IgD-negative memory B cell (primary cell): ENCODE measurements at regions not wholly inside any gene's neighbourhood (a gene's known extent, or its start where the extent isn't known, plus 50 kb on each side); places are given as distances from the start of the nearest gene placed in this dataset.

Experiments
- H3K27ac Mint-ChIP-seq, 3 donors: one replicate each; pipeline ENCODE4 v1.8.0; 2020 to 2022; ENCODE audit warnings: mild to moderate bottlenecking in 3 of 3, mixed read lengths in 3 of 3, moderate library complexity in 1 of 3
- H3K27me3 Mint-ChIP-seq: one replicate; pipeline ENCODE4 v1.8.0; 2021; ENCODE audit warnings: mixed read lengths
- H3K36me3 Mint-ChIP-seq: one replicate; pipeline ENCODE4 v1.8.0; 2020; ENCODE audit warnings: mild to moderate bottlenecking, mixed read lengths
- H3K4me1 Mint-ChIP-seq, 3 donors: one replicate each; pipeline ENCODE4 v1.8.0; 2020 to 2022; ENCODE audit warnings: mixed read lengths in 3 of 3, mild to moderate bottlenecking in 1 of 3
- H3K4me3 Mint-ChIP-seq, 4 donors: one replicate each; pipeline ENCODE4 v1.8.0; 2020 to 2022; ENCODE audit warnings: mild to moderate bottlenecking in 4 of 4, mixed read lengths in 4 of 4, moderate library complexity in 3 of 4
- H3K9me3 Mint-ChIP-seq, 3 donors: one replicate each; pipeline ENCODE4 v1.8.0; 2020 to 2021; ENCODE audit warnings: mixed read lengths in 3 of 3, mild to moderate bottlenecking in 1 of 3

DNA sequence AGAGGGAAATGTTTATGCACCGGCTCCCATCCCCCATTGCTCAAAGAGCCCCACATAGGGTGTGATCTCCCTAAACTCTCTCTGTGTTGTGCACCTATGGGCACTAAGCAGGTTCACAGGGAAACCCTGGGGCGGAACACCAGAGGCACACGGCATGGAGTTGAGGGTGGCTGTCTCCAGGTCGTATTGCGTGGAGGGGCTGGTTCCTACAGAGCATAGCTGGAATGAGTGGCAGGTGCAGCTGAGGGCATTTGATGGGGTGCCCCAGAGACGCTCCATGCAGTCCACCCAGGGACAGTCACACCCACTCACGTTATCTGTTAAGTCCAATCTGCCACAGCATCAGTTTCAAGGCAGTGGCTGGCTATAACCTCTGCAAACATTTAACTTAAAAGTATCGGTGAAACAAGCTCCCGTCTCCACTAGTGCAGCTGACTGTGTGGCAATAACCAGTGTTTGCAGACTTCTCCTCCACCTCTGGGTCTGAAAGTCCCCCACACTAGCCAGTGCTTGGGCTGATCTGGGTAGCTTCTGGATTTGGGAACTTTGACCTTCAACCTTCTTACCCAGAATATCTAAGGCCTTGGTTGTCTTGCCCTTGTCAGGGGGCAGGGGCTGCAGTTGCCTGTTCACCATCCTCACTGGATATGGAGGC lies 249.2 kb upstream of the ZNF32 start:
- Mint-ChIP-seq H3K27ac (no peak overlapping the region), H3K4me3 (no peak overlapping the region), H3K4me1 (no peaks in the 10 kb centered on the region), H3K9me3 (peaks cover 0 to 2% (median 0%) of the 10 kb centered on the region in 3 donors), H3K27me3 (no peaks in the 10 kb centered on the region), H3K36me3 (no peaks in the 10 kb centered on the region)

- Mint-ChIP-seq H3K4me3 (no peak overlapping the region), H3K9me3 (peaks cover 0 to 2% (median 0%) of the 10 kb centered on the region in 3 donors), H3K36me3 (no peaks in the 10 kb centered on the region)
Observed at GRCh38 chr10:43892062-43892770, 243.5 kb upstream of the ZNF32 start.

DNA sequence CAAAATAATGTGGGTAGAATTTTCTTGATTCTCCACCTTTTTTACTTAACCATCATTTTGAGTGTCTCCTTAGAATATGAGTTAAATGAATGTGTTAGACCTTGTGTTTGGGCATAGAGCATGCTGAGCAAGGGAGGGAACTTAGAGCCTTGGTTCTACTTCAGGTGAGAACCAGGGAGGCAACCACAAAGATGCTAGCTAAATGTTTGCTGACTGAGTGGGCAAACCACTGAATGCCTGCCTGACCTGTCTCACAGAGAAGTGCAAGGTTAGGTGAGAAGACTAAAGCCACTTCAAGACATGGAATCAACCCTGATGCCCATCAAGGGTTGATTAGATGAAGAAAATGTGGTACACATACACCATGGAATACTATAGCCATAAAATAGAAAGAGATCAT lies 242.6 kb upstream of the ZNF32 start:
- peaks cover 0 to 2% (median 0%) of the 10 kb centered on the region in 3 donors for H3K4me1 Mint-ChIP-seq
- H3K27me3 Mint-ChIP-seq, result no peaks in the 10 kb centered on the region
- no peak overlapping the region for H3K27ac Mint-ChIP-seq
- no peaks in the 10 kb centered on the region for H3K9me3 Mint-ChIP-seq
- H3K4me3 Mint-ChIP-seq, result no peak overlapping the region
- H3K36me3 Mint-ChIP-seq, result no peaks in the 10 kb centered on the region

More at GRCh38 chr10:43892062-43892770, 243.5 kb upstream of the ZNF32 start:
- Mint-ChIP-seq H3K4me1 (peaks cover 0 to 2% (median 0%) of the 10 kb centered on the region in 3 donors), H3K27me3 (no peaks in the 10 kb centered on the region), H3K27ac (no peak overlapping the region)

DNA sequence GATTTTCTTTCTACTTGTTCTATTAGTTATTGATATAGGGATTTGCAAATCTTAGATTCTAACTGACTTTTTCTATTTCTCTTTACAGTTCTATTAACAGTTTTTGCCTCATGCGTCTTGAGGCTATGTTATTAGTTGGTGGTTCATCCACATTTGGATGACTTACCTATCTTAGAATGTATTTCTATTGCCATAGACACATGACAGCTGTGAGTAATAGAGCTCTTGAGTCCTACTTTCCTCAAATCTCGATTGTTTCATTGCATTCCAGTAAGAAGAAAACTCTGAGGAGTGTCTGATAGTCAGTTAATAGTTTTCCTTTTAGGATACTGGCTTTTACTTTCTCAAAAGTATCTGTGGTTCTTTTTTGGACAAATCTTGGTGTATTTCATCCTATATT lies 241.4 kb upstream of the ZNF32 start:
- H3K9me3 Mint-ChIP-seq, result no peaks in the 10 kb centered on the region

GRCh38 chr10:43888586-43888985 lies 239.9 kb upstream of the ZNF32 start:
- Mint-ChIP-seq H3K36me3 (no peaks in the 10 kb centered on the region), H3K4me3 (no peak overlapping the region), H3K4me1 (peaks cover 0 to 2% (median 0%) of the 10 kb centered on the region in 3 donors), H3K27me3 (no peaks in the 10 kb centered on the region), H3K9me3 (no peaks in the 10 kb centered on the region), H3K27ac (no peak overlapping the region)

More for the DNA sequence above, 241.4 kb upstream of the ZNF32 start:
- no peaks in the 10 kb centered on the region for H3K27me3 Mint-ChIP-seq
- H3K27ac Mint-ChIP-seq, result no peak overlapping the region
- no peak overlapping the region for H3K4me3 Mint-ChIP-seq
- peaks cover 0 to 2% (median 0%) of the 10 kb centered on the region in 3 donors for H3K4me1 Mint-ChIP-seq
- H3K36me3 Mint-ChIP-seq, result no peaks in the 10 kb centered on the region

DNA sequence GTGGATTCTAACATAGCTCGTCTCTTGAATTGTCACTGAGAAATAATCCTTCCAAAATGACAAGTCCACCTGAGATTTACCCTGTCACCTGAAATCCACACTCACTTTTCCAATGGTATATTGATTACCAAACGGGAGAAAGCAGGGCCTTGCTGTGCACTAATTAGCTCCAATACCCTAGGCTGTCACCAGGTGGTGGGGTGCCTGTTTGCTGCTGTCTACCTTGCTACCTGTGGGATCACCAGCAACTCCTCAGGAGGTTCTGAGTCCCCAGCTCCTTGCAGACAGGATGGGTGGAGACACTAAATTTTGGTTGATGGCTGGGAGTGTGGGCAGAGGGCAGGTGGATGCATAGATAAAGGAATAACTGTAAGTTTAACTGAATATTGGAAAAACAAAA lies 237.2 kb upstream of the ZNF32 start:
- Mint-ChIP-seq H3K9me3 (no peaks in the 10 kb centered on the region), H3K27me3 (peaks cover 1% of the 10 kb centered on the region), H3K4me3 (no peak overlapping the region), H3K36me3 (no peaks in the 10 kb centered on the region), H3K4me1 (peaks cover 0 to 2% (median 0%) of the 10 kb centered on the region in 3 donors), H3K27ac (no peak overlapping the region)

GRCh38 chr10:43885252-43885651 lies 236.6 kb upstream of the ZNF32 start:
- Mint-ChIP-seq H3K27me3 (peaks cover 1% of the 10 kb centered on the region), H3K4me3 (no peak overlapping the region), H3K4me1 (peaks cover 0 to 2% (median 0%) of the 10 kb centered on the region in 3 donors), H3K27ac (no peak overlapping the region), H3K9me3 (no peaks in the 10 kb centered on the region), H3K36me3 (no peaks in the 10 kb centered on the region)

- H3K36me3 Mint-ChIP-seq, result no peaks in the 10 kb centered on the region
Observed at GRCh38 chr10:43884501-43885105, 235.9 kb upstream of the ZNF32 start.

DNA sequence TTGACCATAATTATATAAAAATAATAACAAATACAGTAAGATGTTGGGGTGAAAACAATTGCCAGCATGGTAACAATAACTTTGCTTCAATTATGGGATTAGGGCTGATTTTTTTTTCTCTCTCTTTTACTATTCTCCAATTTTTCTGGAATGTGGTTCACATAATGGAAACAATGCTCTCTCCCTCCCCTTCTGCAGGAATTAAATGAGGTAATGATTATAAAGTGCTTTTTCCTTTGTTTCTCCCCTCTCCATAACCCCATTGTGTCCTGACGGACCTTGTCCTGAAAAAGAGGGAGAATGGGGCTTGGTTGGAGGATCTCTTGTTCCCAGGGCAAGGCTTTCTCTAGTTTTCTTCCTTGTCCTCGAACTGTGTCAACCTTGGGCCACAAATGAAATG lies 234.0 kb upstream of the ZNF32 start:
- no peaks in the 10 kb centered on the region for H3K9me3 Mint-ChIP-seq
- no peaks in the 10 kb centered on the region for H3K36me3 Mint-ChIP-seq
- H3K27me3 Mint-ChIP-seq, result peaks cover 4% of the 10 kb centered on the region
- H3K27ac Mint-ChIP-seq, result no peak overlapping the region
- no peak overlapping the region for H3K4me3 Mint-ChIP-seq
- peaks cover 0 to 3% (median 0%) of the 10 kb centered on the region in 3 donors for H3K4me1 Mint-ChIP-seq

More at GRCh38 chr10:43884501-43885105, 235.9 kb upstream of the ZNF32 start:
- H3K4me1 Mint-ChIP-seq, result peaks cover 0 to 2% (median 0%) of the 10 kb centered on the region in 3 donors
- peaks cover 1% of the 10 kb centered on the region for H3K27me3 Mint-ChIP-seq
- no peak overlapping the region for H3K27ac Mint-ChIP-seq
- H3K9me3 Mint-ChIP-seq, result no peaks in the 10 kb centered on the region
- H3K4me3 Mint-ChIP-seq, result no peak overlapping the region

DNA sequence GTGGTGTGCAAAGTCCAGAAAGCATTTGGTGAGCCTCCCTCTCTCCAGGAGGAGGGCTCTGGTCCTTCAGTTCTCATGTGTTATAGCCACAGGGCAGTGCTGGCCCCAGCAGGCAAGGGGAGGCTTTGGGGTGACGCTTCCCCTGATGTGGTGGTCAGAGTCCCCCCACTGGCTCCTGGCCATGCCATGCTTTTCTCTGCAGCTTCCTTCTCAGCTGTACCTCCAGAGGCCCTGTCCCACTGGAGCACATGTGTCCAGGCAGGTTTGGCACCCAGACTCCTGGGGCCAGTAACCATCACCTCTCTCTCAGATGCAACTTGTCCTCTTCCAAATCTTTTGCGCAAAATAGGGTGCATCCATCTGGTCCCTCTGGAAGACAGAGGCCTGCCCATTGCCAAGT lies 233.0 kb upstream of the ZNF32 start:
- Mint-ChIP-seq H3K36me3 (no peaks in the 10 kb centered on the region), H3K4me1 (peaks cover 0 to 1% (median 0%) of the 10 kb centered on the region in 3 donors), H3K27me3 (peaks cover 4% of the 10 kb centered on the region), H3K4me3 (no peak overlapping the region), H3K27ac (no peak overlapping the region), H3K9me3 (no peaks in the 10 kb centered on the region)

GRCh38 chr10:43880160-43880559 lies 231.5 kb upstream of the ZNF32 start:
- no peak overlapping the region for H3K4me3 Mint-ChIP-seq
- peaks cover 4% of the 10 kb centered on the region for H3K27me3 Mint-ChIP-seq
- peaks cover 0 to 1% (median 0%) of the 10 kb centered on the region in 3 donors for H3K4me1 Mint-ChIP-seq
- H3K9me3 Mint-ChIP-seq, result no peaks in the 10 kb centered on the region
- H3K27ac Mint-ChIP-seq, result no peak overlapping the region
- no peaks in the 10 kb centered on the region for H3K36me3 Mint-ChIP-seq

DNA sequence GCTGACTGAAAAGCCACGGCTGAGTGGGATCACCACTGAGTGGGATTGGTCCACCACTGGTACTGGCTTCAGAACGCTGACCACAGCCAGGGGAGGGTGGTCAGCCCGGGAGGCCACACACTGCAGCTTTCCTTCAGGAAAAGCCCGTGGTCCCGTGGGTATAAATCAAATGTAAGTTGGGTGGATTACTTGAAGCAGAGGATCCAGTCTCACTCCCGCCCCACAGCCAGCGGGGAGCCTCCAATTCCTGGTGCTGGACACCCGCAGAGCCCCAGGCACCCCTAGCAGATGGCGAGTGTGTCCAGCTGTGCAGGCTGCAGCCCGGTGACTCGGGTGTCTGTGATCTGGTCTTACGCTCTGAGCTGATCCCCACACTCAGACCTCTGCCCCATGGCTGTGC lies 231.1 kb upstream of the ZNF32 start:
- Mint-ChIP-seq H3K27ac (no peak overlapping the region), H3K4me3 (no peak overlapping the region), H3K9me3 (no peaks in the 10 kb centered on the region), H3K27me3 (peaks cover 4% of the 10 kb centered on the region), H3K4me1 (peaks cover 0 to 1% (median 0%) of the 10 kb centered on the region in 3 donors), H3K36me3 (no peaks in the 10 kb centered on the region)

DNA sequence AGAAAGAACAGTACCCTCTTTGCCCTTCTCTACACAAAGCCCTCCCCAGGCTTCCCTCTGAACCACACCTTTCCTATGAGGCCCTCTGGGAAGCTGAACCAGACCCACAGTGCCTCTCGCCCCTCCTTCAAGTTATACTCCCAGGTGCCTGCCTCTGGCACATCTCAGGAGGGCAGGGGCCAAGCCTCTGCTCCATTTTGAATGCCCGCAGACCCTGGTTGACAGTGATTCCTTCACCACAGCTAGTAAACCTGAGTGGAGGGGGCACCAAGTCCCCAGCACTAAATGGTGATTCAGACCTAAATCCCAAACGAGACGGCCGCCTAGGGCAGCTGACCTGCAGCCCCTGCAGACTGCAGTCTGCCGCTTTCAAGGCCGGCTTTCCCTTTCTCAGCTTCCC lies 230.5 kb upstream of the ZNF32 start:
- H3K27ac Mint-ChIP-seq, result no peak overlapping the region

GRCh38 chr10:43878386-43878785 lies 229.7 kb upstream of the ZNF32 start:
- H3K9me3 Mint-ChIP-seq, result no peaks in the 10 kb centered on the region
- H3K4me3 Mint-ChIP-seq, result no peak overlapping the region
- H3K27me3 Mint-ChIP-seq, result peaks cover 5% of the 10 kb centered on the region
- H3K4me1 Mint-ChIP-seq, result peaks cover 0 to 1% (median 0%) of the 10 kb centered on the region in 3 donors
- no peaks in the 10 kb centered on the region for H3K36me3 Mint-ChIP-seq
- no peak overlapping the region for H3K27ac Mint-ChIP-seq

More for the DNA sequence above, 230.5 kb upstream of the ZNF32 start:
- Mint-ChIP-seq H3K4me3 (no peak overlapping the region), H3K9me3 (no peaks in the 10 kb centered on the region), H3K27me3 (peaks cover 4% of the 10 kb centered on the region), H3K36me3 (no peaks in the 10 kb centered on the region), H3K4me1 (peaks cover 0 to 1% (median 0%) of the 10 kb centered on the region in 3 donors)

DNA sequence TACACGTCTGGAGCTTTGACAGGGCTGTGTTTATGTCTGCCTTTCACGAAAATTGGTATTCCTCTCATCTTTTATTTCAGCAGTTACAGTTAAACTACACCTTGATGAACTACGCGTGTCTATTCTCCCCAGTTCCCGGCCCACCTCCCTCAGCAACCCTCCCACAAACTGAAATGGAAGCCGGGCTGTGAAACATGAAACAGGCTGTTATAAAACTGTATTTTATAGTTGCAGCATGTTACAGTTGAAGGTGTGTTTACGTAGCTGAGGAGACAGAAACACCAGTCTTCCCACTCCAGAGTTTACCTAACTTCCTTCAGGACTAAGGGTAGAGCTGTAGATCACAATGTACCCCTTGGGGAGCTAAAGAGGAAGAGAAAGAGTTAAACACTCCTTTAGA lies 228.3 kb upstream of the ZNF32 start:
- no peaks in the 10 kb centered on the region for H3K9me3 Mint-ChIP-seq
- no peaks in the 10 kb centered on the region for H3K36me3 Mint-ChIP-seq
- H3K27me3 Mint-ChIP-seq, result peaks cover 4% of the 10 kb centered on the region
- H3K27ac Mint-ChIP-seq, result no peak overlapping the region
- H3K4me3 Mint-ChIP-seq, result no peak overlapping the region
- H3K4me1 Mint-ChIP-seq, result peaks cover 0 to 1% (median 0%) of the 10 kb centered on the region in 3 donors
